COLO668 (cell line): ENCODE measurements at regions not wholly inside any gene's neighbourhood (a gene's known extent, or its start where the extent isn't known, plus 50 kb on each side); places are given as distances from the start of the nearest gene placed in this dataset.

Experiments
- DNase-seq: peaks from one replicate; lab custom pipeline; 2025; ENCODE audit not compliant: unreplicated experiment; lab: John Stamatoyannopoulos, UW

GRCh38 chr2:144695657-144696056 lies 175.7 kb upstream of the ZEB2 start:
- no peak for DNase-seq

GRCh38 chr2:144694456-144694855 lies 174.5 kb upstream of the ZEB2 start:
- peak; percentile 9 for DNase-seq

GRCh38 chr2:144693179-144693578 lies 173.3 kb upstream of the ZEB2 start:
- DNase-seq, result no peak

GRCh38 chr2:144692661-144693060 lies 172.7 kb upstream of the ZEB2 start:
- DNase-seq, result no peak

- no peak for DNase-seq
These were observed 170.9 kb upstream of the ZEB2 start for GRCh38 chr2:144690771-144691170.

- DNase-seq, result no peak
These were observed 166.7 kb upstream of the ZEB2 start for GRCh38 chr2:144686518-144687215.

GRCh38 chr2:144683966-144684365 lies 164.0 kb upstream of the ZEB2 start:
- DNase-seq, result no peak

- DNase-seq, result no peak
These were observed 163.3 kb upstream of the ZEB2 start for GRCh38 chr2:144683107-144683753.

- no peak for DNase-seq
These were observed 162.3 kb upstream of the ZEB2 start for GRCh38 chr2:144682248-144682647.

GRCh38 chr2:144681389-144681788 lies 161.5 kb upstream of the ZEB2 start:
- no peak for DNase-seq

GRCh38 chr2:144679942-144680341 lies 160.0 kb upstream of the ZEB2 start:
- DNase-seq, result peak; percentile 56

GRCh38 chr2:144678736-144679135 lies 158.8 kb upstream of the ZEB2 start:
- DNase-seq, result no peak

- no peak for DNase-seq
These were observed 155.8 kb upstream of the ZEB2 start for GRCh38 chr2:144675731-144676130.

- DNase-seq, result no peak
These were observed 155.4 kb upstream of the ZEB2 start for GRCh38 chr2:144675331-144675730.

GRCh38 chr2:144674071-144674470 lies 154.2 kb upstream of the ZEB2 start:
- DNase-seq, result no peak

- no peak for DNase-seq
These were observed 153.5 kb upstream of the ZEB2 start for GRCh38 chr2:144673456-144673855.

- no peak for DNase-seq
These were observed 152.0 kb upstream of the ZEB2 start for GRCh38 chr2:144671695-144672455.

- no peak for DNase-seq
These were observed 150.8 kb upstream of the ZEB2 start for GRCh38 chr2:144670738-144671137.

GRCh38 chr2:144670080-144670479 lies 150.2 kb upstream of the ZEB2 start:
- no peak for DNase-seq

- no peak for DNase-seq
These were observed 149.5 kb upstream of the ZEB2 start for GRCh38 chr2:144669196-144669987.

GRCh38 chr2:144668493-144669110 lies 148.7 kb upstream of the ZEB2 start:
- no peak for DNase-seq
